ENCODE measurements at regions not wholly inside any gene's neighbourhood (a gene's known extent, or its start where the extent isn't known, plus 50 kb on each side); places are given as distances from the start of the nearest gene placed in this dataset.

DNA sequence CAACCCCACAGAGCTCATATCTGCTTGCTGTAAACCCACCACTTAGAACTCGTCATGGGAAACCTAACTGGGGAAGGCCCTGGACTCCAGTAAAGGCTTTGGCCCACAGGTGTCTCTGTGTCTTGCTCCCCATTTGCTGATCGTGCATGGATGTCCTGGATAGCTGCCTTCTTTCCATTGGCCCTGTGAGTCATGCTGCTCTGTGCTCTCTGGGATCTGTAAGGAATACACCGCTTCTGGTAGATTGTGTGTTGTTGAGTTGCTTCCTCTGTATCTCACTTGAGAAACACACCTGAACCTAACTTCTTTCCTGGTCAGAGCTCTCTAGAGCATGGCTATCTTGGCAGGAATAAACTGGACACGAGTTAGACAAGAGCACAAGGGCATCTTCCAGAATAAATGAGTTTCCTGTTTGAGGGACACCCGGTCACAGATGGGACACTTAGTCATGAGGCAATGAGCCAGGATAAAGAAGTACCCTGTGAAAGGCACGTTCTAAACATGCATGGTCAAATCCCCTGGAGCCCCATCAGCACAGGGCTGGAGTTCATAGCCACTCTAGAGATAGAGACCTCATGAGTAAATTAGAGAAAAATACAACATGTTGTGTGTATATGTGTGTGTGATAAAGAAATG is 99.6 kb upstream of the TMEM170B start:
- TF ChIP-seq FOSL2 (IDR thresholded peaks at IDR 0.05; ENCODE audit: borderline replicate concordance, low read depth) (0 out of 2 replicates have a peak, but pooled peaks have one; percentile 3), CHD2 (IDR thresholded peaks at IDR 0.05; ENCODE audit: low read length, partially characterized antibody) (no peak)
- Histone ChIP-seq H3K27me3 (ENCODE audit: insufficient read depth) (no peaks in the 10 kb centered on the region), H3K27ac (ENCODE audit: low read depth in 2 of 2, low read length in 1 of 2) (no peak overlapping the region), H2AFZ (ENCODE audit: low read depth) (no peak overlapping the region), H4K20me1 (ENCODE audit: insufficient read depth) (no peaks in the 10 kb centered on the region), H3K4me1 (ENCODE audit: control insufficient read depth in 1 of 2, insufficient read depth in 2 of 2, low read depth in 1 of 2, low read length in 1 of 2) (peaks cover 0 to 16% of the 10 kb centered on the region in 2 experiments; a peak in 3 of 4 replicates), H3F3A (replicated peaks; ENCODE audit: insufficient read depth) (peaks cover 18% of the 10 kb centered on the region), H3K79me2 (ENCODE audit: insufficient read depth) (no peaks in the 10 kb centered on the region), H3K4me3 (ENCODE audit: low read depth in 2 of 2, low read length in 1 of 2) (no peak overlapping the region), H3K9ac (no peak overlapping the region), H3K9me3 (no peaks in the 10 kb centered on the region), H3K36me3 (replicated peaks in 1 of 2; ENCODE audit: control insufficient read depth in 1 of 2, insufficient read depth in 2 of 2, low read length in 1 of 2) (no peaks in the 10 kb centered on the region), H3K4me2 (no peak overlapping the region), H3K9me2 (no peaks in the 10 kb centered on the region)
- WGBS (ENCODE audit: low lambda C conversion rate), result 63% methylated on average over 6 of the region's 6 CpGs
- ChIA-PET CTCF (no interaction called here), POLR2A (no interaction called here)
- DNase-seq, result no peak

DNA sequence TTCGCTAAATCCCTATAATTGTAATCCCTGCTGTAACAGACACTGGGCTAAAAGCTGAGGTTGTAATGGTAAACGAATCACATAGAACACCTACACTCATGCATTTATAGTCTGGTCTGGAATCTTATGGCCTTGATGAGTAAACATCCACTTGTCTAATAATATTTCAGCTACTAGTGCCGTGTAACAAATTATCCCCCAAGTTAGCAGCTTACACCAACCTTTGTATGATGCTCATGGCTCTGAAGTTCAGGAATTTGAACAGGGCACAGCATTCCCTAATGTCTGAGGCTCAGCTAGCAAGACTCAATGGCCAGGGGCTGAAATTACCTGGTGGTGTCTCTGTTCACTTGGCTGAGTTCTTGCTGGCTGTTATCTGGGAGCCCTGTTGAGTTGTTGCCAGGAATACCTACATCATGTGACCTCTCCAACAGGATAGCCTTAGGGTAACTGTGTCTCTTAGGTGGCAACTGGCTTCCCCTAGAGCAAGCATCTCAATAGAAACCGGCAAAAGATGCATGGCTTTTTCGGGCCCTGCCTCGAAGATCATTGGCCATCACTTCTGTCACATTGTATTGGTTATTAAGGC is 100.9 kb upstream of the TMEM170B start:
- no peak for DNase-seq
- WGBS (ENCODE audit: low lambda C conversion rate), result 85% methylated on average over 6 of the region's 6 CpGs
- no peak overlapping the region for H3K4me3 ChIP-seq (ENCODE audit: low read depth in 2 of 2, low read length in 1 of 2)
- no peaks in the 10 kb centered on the region for H3K27me3 ChIP-seq (ENCODE audit: insufficient read depth)
- no peaks in the 10 kb centered on the region for H3K79me2 ChIP-seq (ENCODE audit: insufficient read depth)
- POLR2A ChIA-PET, result no interaction called here
- H2AFZ ChIP-seq (ENCODE audit: low read depth), result no peak overlapping the region
- no peak overlapping the region for H3K9ac ChIP-seq
- TF ChIP-seq YY1 (IDR thresholded peaks at IDR 0.05; ENCODE audit: low read depth), result no peak
- TF ChIP-seq MEF2A (IDR thresholded peaks at IDR 0.05; ENCODE audit: borderline replicate concordance, low read depth), result no peak
- TF ChIP-seq FOXJ3 (CRISPR knock-in tag; IDR thresholded peaks at IDR 0.05), result no peak
- TF ChIP-seq GABPA (IDR thresholded peaks at IDR 0.05; ENCODE audit: low read depth), result no peak
- no peak for TF ChIP-seq TAF1 (IDR thresholded peaks at IDR 0.05; ENCODE audit: borderline replicate concordance, low read depth, low read length)
- no peak for TF ChIP-seq TEAD4 (IDR thresholded peaks at IDR 0.05; ENCODE audit: borderline replicate concordance, insufficient read depth)
- TF ChIP-seq MXI1 (IDR thresholded peaks at IDR 0.05; ENCODE audit: low read depth, low read length), result no peak
- TF ChIP-seq EP300 (IDR thresholded peaks at IDR 0.05; ENCODE audit: borderline replicate concordance in 1 of 2, low read depth in 1 of 2, low read length in 1 of 2), result no peak
- TF ChIP-seq RFX5 (IDR thresholded peaks at IDR 0.05; ENCODE audit: low read length), result no peak
- TF ChIP-seq, protein P1, sequence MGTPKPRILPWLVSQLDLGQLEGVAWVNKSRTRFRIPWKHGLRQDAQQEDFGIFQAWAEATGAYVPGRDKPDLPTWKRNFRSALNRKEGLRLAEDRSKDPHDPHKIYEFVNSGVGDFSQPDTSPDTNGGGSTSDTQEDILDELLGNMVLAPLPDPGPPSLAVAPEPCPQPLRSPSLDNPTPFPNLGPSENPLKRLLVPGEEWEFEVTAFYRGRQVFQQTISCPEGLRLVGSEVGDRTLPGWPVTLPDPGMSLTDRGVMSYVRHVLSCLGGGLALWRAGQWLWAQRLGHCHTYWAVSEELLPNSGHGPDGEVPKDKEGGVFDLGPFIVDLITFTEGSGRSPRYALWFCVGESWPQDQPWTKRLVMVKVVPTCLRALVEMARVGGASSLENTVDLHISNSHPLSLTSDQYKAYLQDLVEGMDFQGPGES (IDR thresholded peaks at IDR 0.05; ENCODE audit: low read depth, low read length), result no peak
- TF ChIP-seq, protein P2, sequence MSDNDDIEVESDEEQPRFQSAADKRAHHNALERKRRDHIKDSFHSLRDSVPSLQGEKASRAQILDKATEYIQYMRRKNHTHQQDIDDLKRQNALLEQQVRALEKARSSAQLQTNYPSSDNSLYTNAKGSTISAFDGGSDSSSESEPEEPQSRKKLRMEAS (IDR thresholded peaks at IDR 0.05; ENCODE audit: low read depth), result no peak
- no peak for TF ChIP-seq FOXM1 (IDR thresholded peaks at IDR 0.05; ENCODE audit: low read depth)
- no peak overlapping the region for H3K4me2 ChIP-seq
- H3K36me3 ChIP-seq (replicated peaks in 1 of 2; ENCODE audit: control insufficient read depth in 1 of 2, insufficient read depth in 2 of 2, low read length in 1 of 2), result no peaks in the 10 kb centered on the region
- peaks cover 0 to 25% of the 10 kb centered on the region in 2 experiments; a peak in 3 of 4 replicates for H3K4me1 ChIP-seq (ENCODE audit: control insufficient read depth in 1 of 2, insufficient read depth in 2 of 2, low read depth in 1 of 2, low read length in 1 of 2)
- CTCF ChIA-PET, result no interaction called here
- H3K9me3 ChIP-seq, result no peaks in the 10 kb centered on the region
- no peak overlapping the region for H3K27ac ChIP-seq (ENCODE audit: low read depth in 2 of 2, low read length in 1 of 2)
- no peaks in the 10 kb centered on the region for H3K9me2 ChIP-seq
- no peaks in the 10 kb centered on the region for H4K20me1 ChIP-seq (ENCODE audit: insufficient read depth)
- H3F3A ChIP-seq (replicated peaks; ENCODE audit: insufficient read depth), result peaks cover 31% of the 10 kb centered on the region
